PFSK-1 (cell line): ENCODE measurements at regions not wholly inside any gene's neighbourhood (a gene's known extent, or its start where the extent isn't known, plus 50 kb on each side); places are given as distances from the start of the nearest gene placed in this dataset.

Experiments used
- FOXP2 ChIP-seq: optimal IDR thresholded peaks from 2 replicates; pipeline ENCODE3; 2011; ENCODE audit warnings: borderline replicate concordance, control low read depth, inconsistent platforms; ENCODE audit not compliant: insufficient read depth; ENCODE audit errors: extremely low read length, extremely low read depth
- POLR2AphosphoS5 ChIP-seq: IDR thresholded peaks from 2 replicates; pipeline ENCODE4 v1.6.1; 2012; ENCODE audit warnings: low read depth, mild to moderate bottlenecking, control low read depth, low read length, moderate library complexity
- SIN3A ChIP-seq: IDR thresholded peaks from 2 replicates; pipeline ENCODE4 v1.6.1; 2012; ENCODE audit warnings: mild to moderate bottlenecking, low read length, moderate library complexity, borderline replicate concordance; ENCODE audit not compliant: insufficient read depth
- TAF1 ChIP-seq: IDR thresholded peaks from 2 replicates; pipeline ENCODE4 v1.6.1; 2012; ENCODE audit warnings: low read length, control low read depth, borderline replicate concordance; ENCODE audit not compliant: insufficient read depth
- TF ChIP-seq, protein P1 (sequence below), 2 experiments: IDR thresholded peaks; 2 replicates each; pipeline versions ENCODE4 v1.6.1 to v1.8.0; 2011 to 2012; ENCODE audit warnings: low read depth in 2 of 2, low read length in 2 of 2, control low read depth in 1 of 2, inconsistent platforms in 1 of 2, mild to moderate bottlenecking in 1 of 2, moderate library complexity in 1 of 2; ENCODE audit not compliant: insufficient read depth in 1 of 2

DNA sequence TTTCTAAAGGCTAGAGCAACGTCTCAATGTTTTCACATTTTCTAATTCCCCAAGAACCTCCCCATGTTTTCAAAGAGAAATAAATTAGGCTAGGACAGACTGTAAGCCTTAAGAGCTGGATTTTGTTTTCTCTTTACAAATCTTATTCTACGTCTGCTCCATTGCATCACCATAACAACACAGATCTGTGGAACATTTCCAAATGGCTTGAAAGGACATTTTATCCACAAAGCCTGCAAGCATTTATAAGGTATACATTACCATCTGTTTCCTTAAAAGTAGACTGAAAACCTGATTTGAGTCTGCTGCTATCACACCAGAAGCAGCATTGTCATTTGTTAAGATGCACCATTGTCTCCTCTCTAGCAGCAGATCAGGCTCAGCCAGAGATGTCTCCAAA is 115.3 kb upstream of the PLEKHA5 start:
- no peak for TF ChIP-seq SIN3A
- no peak for TF ChIP-seq TAF1
- TF ChIP-seq POLR2AphosphoS5: no peak
- TF ChIP-seq, protein P1, sequence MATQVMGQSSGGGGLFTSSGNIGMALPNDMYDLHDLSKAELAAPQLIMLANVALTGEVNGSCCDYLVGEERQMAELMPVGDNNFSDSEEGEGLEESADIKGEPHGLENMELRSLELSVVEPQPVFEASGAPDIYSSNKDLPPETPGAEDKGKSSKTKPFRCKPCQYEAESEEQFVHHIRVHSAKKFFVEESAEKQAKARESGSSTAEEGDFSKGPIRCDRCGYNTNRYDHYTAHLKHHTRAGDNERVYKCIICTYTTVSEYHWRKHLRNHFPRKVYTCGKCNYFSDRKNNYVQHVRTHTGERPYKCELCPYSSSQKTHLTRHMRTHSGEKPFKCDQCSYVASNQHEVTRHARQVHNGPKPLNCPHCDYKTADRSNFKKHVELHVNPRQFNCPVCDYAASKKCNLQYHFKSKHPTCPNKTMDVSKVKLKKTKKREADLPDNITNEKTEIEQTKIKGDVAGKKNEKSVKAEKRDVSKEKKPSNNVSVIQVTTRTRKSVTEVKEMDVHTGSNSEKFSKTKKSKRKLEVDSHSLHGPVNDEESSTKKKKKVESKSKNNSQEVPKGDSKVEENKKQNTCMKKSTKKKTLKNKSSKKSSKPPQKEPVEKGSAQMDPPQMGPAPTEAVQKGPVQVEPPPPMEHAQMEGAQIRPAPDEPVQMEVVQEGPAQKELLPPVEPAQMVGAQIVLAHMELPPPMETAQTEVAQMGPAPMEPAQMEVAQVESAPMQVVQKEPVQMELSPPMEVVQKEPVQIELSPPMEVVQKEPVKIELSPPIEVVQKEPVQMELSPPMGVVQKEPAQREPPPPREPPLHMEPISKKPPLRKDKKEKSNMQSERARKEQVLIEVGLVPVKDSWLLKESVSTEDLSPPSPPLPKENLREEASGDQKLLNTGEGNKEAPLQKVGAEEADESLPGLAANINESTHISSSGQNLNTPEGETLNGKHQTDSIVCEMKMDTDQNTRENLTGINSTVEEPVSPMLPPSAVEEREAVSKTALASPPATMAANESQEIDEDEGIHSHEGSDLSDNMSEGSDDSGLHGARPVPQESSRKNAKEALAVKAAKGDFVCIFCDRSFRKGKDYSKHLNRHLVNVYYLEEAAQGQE (IDR thresholded peaks at IDR 0.05; ENCODE audit: insufficient read depth in 1 of 2, low read depth in 2 of 2, low read length in 2 of 2): no peak
- no peak for TF ChIP-seq FOXP2
